HG03442 (cell line): ENCODE measurements at regions not wholly inside any gene's neighbourhood (a gene's known extent, or its start where the extent isn't known, plus 50 kb on each side); places are given as distances from the start of the nearest gene placed in this dataset.

Source experiments
- ATAC-seq: cut with Tn5 transposase; IDR thresholded peaks from one replicate; pipeline ENCODE4 v1.9.1; 2021; ENCODE audit warnings: mild to moderate bottlenecking, moderate library complexity; ENCODE audit not compliant: unreplicated experiment

- no peak for ATAC-seq
Observed at GRCh38 chr13:73248711-73249580, 190.1 kb downstream of the KLF5 start.

GRCh38 chr13:73248154-73248553 is 189.3 kb downstream of the KLF5 start:
- no peak for ATAC-seq

GRCh38 chr13:73245246-73245645 is 186.4 kb downstream of the KLF5 start:
- no peak for ATAC-seq

GRCh38 chr13:73244467-73244866 is 185.7 kb downstream of the KLF5 start:
- no peak for ATAC-seq

- no peak for ATAC-seq
Observed at GRCh38 chr13:73242515-73243015, 183.8 kb downstream of the KLF5 start.

- ATAC-seq, result no peak
Observed at GRCh38 chr13:73240193-73240592, 181.4 kb downstream of the KLF5 start.

- no peak for ATAC-seq
Observed at GRCh38 chr13:73235385-73235784, 176.6 kb downstream of the KLF5 start.

- no peak for ATAC-seq
Observed at GRCh38 chr13:73231471-73231870, 172.7 kb downstream of the KLF5 start.

- no peak for ATAC-seq
Observed at GRCh38 chr13:73230716-73231115, 171.9 kb downstream of the KLF5 start.

- no peak for ATAC-seq
Observed at GRCh38 chr13:73228546-73228945, 169.7 kb downstream of the KLF5 start.

GRCh38 chr13:73225990-73226389 is 167.2 kb downstream of the KLF5 start:
- no peak for ATAC-seq

- ATAC-seq, result no peak
Observed at GRCh38 chr13:73224703-73225102, 165.9 kb downstream of the KLF5 start.

GRCh38 chr13:73223372-73223781 is 164.6 kb downstream of the KLF5 start:
- ATAC-seq, result peak; percentile 96

- no peak for ATAC-seq
Observed at GRCh38 chr13:73222627-73223305, 164.0 kb downstream of the KLF5 start.

- ATAC-seq, result no peak
Observed at GRCh38 chr13:73220966-73221720, 162.3 kb downstream of the KLF5 start.

GRCh38 chr13:73218181-73218580 is 159.4 kb downstream of the KLF5 start:
- ATAC-seq, result no peak

- no peak for ATAC-seq
Observed at GRCh38 chr13:73216381-73216831, 157.6 kb downstream of the KLF5 start.

GRCh38 chr13:73215823-73216222 is 157.0 kb downstream of the KLF5 start:
- ATAC-seq, result no peak

- no peak for ATAC-seq
Observed at GRCh38 chr13:73212482-73212881, 153.7 kb downstream of the KLF5 start.

- ATAC-seq, result no peak
Observed at GRCh38 chr13:73210218-73210883, 151.5 kb downstream of the KLF5 start.

- ATAC-seq, result no peak
Observed at GRCh38 chr13:73204952-73205351, 146.1 kb downstream of the KLF5 start.
